ELF-1 (cell line): ENCODE measurements at regions not wholly inside any gene's neighbourhood (a gene's known extent, or its start where the extent isn't known, plus 50 kb on each side); places are given as distances from the start of the nearest gene placed in this dataset.
A peak's percentile ranks its signal among the peaks of the same experiment; 100 is the strongest.

Experiments
- DNase-seq: peaks from one replicate; pipeline ENCODE4 v3.0.0-alpha.2; 2016; ENCODE audit warnings: low read depth, low spot score

GRCh38 chr11:97279341-97279740 lies 889.5 kb downstream of the JRKL start:
- no peak for DNase-seq

GRCh38 chr11:97280347-97280746 lies 890.5 kb downstream of the JRKL start:
- DNase-seq, result no peak

GRCh38 chr11:97289823-97290222 lies 900.0 kb downstream of the JRKL start:
- no peak for DNase-seq

GRCh38 chr11:97290464-97291041 lies 900.7 kb downstream of the JRKL start:
- DNase-seq, result no peak

GRCh38 chr11:97296301-97296700 lies 906.5 kb downstream of the JRKL start:
- DNase-seq, result no peak

- no peak for DNase-seq
Observed at GRCh38 chr11:97309291-97309690, 919.5 kb downstream of the JRKL start.

- no peak for DNase-seq
Observed at GRCh38 chr11:97325693-97326092, 935.9 kb downstream of the JRKL start.

GRCh38 chr11:97332271-97332670 lies 942.5 kb downstream of the JRKL start:
- no peak for DNase-seq

GRCh38 chr11:97336064-97336463 lies 946.3 kb downstream of the JRKL start:
- DNase-seq, result no peak

- DNase-seq, result no peak
Observed at GRCh38 chr11:97345032-97345431, 955.2 kb downstream of the JRKL start.

GRCh38 chr11:97349201-97349600 lies 959.4 kb downstream of the JRKL start:
- DNase-seq, result no peak

- DNase-seq, result no peak
Observed at GRCh38 chr11:97351939-97352338, 962.1 kb downstream of the JRKL start.

- no peak for DNase-seq
Observed at GRCh38 chr11:97354026-97354425, 964.2 kb downstream of the JRKL start.

GRCh38 chr11:97354576-97354975 lies 964.8 kb downstream of the JRKL start:
- no peak for DNase-seq

GRCh38 chr11:97355230-97355629 lies 965.4 kb downstream of the JRKL start:
- no peak for DNase-seq

GRCh38 chr11:97356144-97356543 lies 966.3 kb downstream of the JRKL start:
- no peak for DNase-seq

- no peak for DNase-seq
Observed at GRCh38 chr11:97359016-97359415, 969.2 kb downstream of the JRKL start.

GRCh38 chr11:97361812-97362378 lies 972.1 kb downstream of the JRKL start:
- no peak for DNase-seq

- DNase-seq, result no peak
Observed at GRCh38 chr11:97363331-97363730, 973.5 kb downstream of the JRKL start.

- DNase-seq, result no peak
Observed at GRCh38 chr11:97364047-97364446, 974.2 kb downstream of the JRKL start.

- DNase-seq, result peak; percentile 1
Observed at GRCh38 chr11:97367406-97368083, 977.7 kb downstream of the JRKL start.

GRCh38 chr11:97389270-97389669 lies 999.5 kb downstream of the JRKL start:
- DNase-seq, result no peak

GRCh38 chr11:97398246-97398645 lies 1008.4 kb downstream of the JRKL start:
- no peak for DNase-seq
